MM.1S (cell line): ENCODE measurements at regions not wholly inside any gene's neighbourhood (a gene's known extent, or its start where the extent isn't known, plus 50 kb on each side); places are given as distances from the start of the nearest gene placed in this dataset.

Experiments used
- DNase-seq: peaks from one replicate; pipeline ENCODE4 v3.0.0-alpha.2; 2015
- H2AFZ ChIP-seq: fragments of 300-600 bp; sonication (generic); 2 replicates; pipeline ENCODE4 v1.6.0; 2016; ENCODE audit warnings: antibody characterized with exemption, low read length
- H3F3A ChIP-seq: fragments of 300-600 bp; sonication (generic); 2 replicates; pipeline ENCODE4 v1.6.1; 2016; ENCODE audit warnings: mild to moderate bottlenecking, antibody characterized with exemption, low read length, moderate library complexity, mixed read lengths; ENCODE audit not compliant: insufficient read depth
- H3K27ac ChIP-seq: fragments of 300-600 bp; sonication (generic); 2 replicates; pipeline ENCODE4 v1.5.1; 2016; ENCODE audit warnings: mild to moderate bottlenecking, low read length
- H3K27me3 ChIP-seq: fragments of 300-600 bp; sonication (generic); replicated peaks from 2 replicates; pipeline ENCODE4 v1.6.0; 2016; ENCODE audit warnings: low read length; ENCODE audit not compliant: insufficient read depth
- H3K36me3 ChIP-seq: fragments of 300-600 bp; sonication (generic); replicated peaks from 2 replicates; pipeline ENCODE4 v1.6.1; 2016; ENCODE audit warnings: mild to moderate bottlenecking, low read length, mixed read lengths; ENCODE audit not compliant: insufficient read depth
- H3K4me1 ChIP-seq: fragments of 300-600 bp; sonication (generic); 2 replicates; pipeline ENCODE4 v1.6.1; 2016; ENCODE audit warnings: low read length, mixed read lengths
- H3K4me2 ChIP-seq: fragments of 300-600 bp; sonication (generic); 2 replicates; pipeline ENCODE4 v1.6.0; 2016; ENCODE audit warnings: low read depth, low read length
- H3K4me3 ChIP-seq: fragments of 300-600 bp; sonication (generic); 2 replicates; pipeline ENCODE4 v1.5.1; 2016; ENCODE audit warnings: low read length, mixed read lengths
- H3K79me2 ChIP-seq: fragments of 300-600 bp; sonication (generic); 2 replicates; pipeline ENCODE4 v1.6.1; 2016; ENCODE audit warnings: mixed run types, low read length, mixed read lengths
- H3K9ac ChIP-seq: fragments of 300-600 bp; sonication (generic); 2 replicates; pipeline ENCODE4 v1.6.1; 2016; ENCODE audit warnings: low read length, mixed read lengths
- H3K9me2 ChIP-seq: fragments of 300-600 bp; sonication (generic); replicated peaks from 2 replicates; pipeline ENCODE4 v1.6.1; 2016; ENCODE audit warnings: mild to moderate bottlenecking, low read length, mixed read lengths; ENCODE audit not compliant: insufficient read depth
- H3K9me3 ChIP-seq: fragments of 300-600 bp; sonication (generic); replicated peaks from 2 replicates; pipeline ENCODE4 v1.6.1; 2016; ENCODE audit warnings: mild to moderate bottlenecking, low read length, mixed read lengths; ENCODE audit not compliant: insufficient read depth
- H4K20me1 ChIP-seq: fragments of 300-600 bp; sonication (generic); 2 replicates; pipeline ENCODE4 v1.6.1; 2016; ENCODE audit warnings: mild to moderate bottlenecking, low read length, moderate library complexity, mixed read lengths; ENCODE audit not compliant: insufficient read depth
- EZH2 ChIP-seq: fragments of 300-600 bp; sonication (generic); optimal IDR thresholded peaks from 2 replicates; pipeline ENCODE3; 2017; ENCODE audit warnings: low read depth, mild to moderate bottlenecking, antibody characterized with exemption, low read length, mixed read lengths
- EZH2phosphoT487 ChIP-seq: fragments of 300-600 bp; sonication (generic); IDR thresholded peaks from 2 replicates; pipeline ENCODE4 v1.6.1; 2018; ENCODE audit warnings: antibody characterized with exemption, low read length
- TF ChIP-seq, protein P1 (sequence below): fragments of 300-600 bp; sonication (generic); IDR thresholded peaks from 2 replicates; pipeline ENCODE4 v1.5.1; 2016; ENCODE audit warnings: antibody characterized with exemption, low read length, mixed read lengths

DNA sequence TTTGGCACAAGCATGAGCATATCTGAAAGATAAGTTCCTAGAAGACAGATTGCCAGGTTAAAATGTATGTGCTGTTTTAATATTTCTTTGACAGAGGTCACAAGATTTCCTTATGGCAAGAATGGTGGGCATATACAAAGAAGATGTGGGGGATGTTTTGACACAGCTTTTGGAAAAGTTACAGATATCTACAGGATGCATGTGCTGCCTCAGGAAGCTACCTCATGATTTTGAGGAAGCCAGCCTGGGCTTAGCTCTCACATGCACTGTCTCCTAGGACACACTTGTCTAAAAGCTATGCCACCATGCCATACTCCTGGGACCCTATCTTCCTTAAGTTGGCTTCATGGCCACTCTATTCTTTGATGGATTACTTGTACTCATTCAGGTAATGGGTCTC, 99.9 kb downstream of the C1orf94 start:
- Histone ChIP-seq H3K4me3 (no peak overlapping the region), H3K9me3 (no peaks in the 10 kb centered on the region), H3K27me3 (no peaks in the 10 kb centered on the region; the same call in 1 of the 2 replicates), H3K4me2 (no peak overlapping the region), H2AFZ (no peak overlapping the region), H3K9ac (no peak overlapping the region), H3K36me3 (no peaks in the 10 kb centered on the region), H3K9me2 (no peaks in the 10 kb centered on the region), H3K4me1 (no peaks in the 10 kb centered on the region), H3F3A (no peaks in the 10 kb centered on the region), H3K27ac (no peak overlapping the region), H4K20me1 (no peaks in the 10 kb centered on the region), H3K79me2 (no peaks in the 10 kb centered on the region)
- no peak for DNase-seq
- no peak for TF ChIP-seq EZH2
- TF ChIP-seq EZH2phosphoT487, result no peak
- TF ChIP-seq, protein P1, sequence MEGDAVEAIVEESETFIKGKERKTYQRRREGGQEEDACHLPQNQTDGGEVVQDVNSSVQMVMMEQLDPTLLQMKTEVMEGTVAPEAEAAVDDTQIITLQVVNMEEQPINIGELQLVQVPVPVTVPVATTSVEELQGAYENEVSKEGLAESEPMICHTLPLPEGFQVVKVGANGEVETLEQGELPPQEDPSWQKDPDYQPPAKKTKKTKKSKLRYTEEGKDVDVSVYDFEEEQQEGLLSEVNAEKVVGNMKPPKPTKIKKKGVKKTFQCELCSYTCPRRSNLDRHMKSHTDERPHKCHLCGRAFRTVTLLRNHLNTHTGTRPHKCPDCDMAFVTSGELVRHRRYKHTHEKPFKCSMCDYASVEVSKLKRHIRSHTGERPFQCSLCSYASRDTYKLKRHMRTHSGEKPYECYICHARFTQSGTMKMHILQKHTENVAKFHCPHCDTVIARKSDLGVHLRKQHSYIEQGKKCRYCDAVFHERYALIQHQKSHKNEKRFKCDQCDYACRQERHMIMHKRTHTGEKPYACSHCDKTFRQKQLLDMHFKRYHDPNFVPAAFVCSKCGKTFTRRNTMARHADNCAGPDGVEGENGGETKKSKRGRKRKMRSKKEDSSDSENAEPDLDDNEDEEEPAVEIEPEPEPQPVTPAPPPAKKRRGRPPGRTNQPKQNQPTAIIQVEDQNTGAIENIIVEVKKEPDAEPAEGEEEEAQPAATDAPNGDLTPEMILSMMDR, result no peak

GRCh38 chr1:34277150-34277549, 100.4 kb downstream of the C1orf94 start:
- Histone ChIP-seq H3K27ac (no peak overlapping the region), H3K79me2 (no peaks in the 10 kb centered on the region), H4K20me1 (no peaks in the 10 kb centered on the region), H3K4me2 (no peak overlapping the region), H3K27me3 (no peaks in the 10 kb centered on the region; the same call in 1 of the 2 replicates), H3K4me3 (no peak overlapping the region), H3K9me2 (no peaks in the 10 kb centered on the region), H3F3A (no peaks in the 10 kb centered on the region), H3K9me3 (no peaks in the 10 kb centered on the region), H3K36me3 (no peaks in the 10 kb centered on the region), H3K4me1 (no peaks in the 10 kb centered on the region), H3K9ac (no peak overlapping the region), H2AFZ (no peak overlapping the region)
- TF ChIP-seq, protein P1, result no peak
- TF ChIP-seq EZH2 (no peak), EZH2phosphoT487 (no peak)
- no peak for DNase-seq

GRCh38 chr1:34278211-34278610, 101.5 kb downstream of the C1orf94 start:
- Histone ChIP-seq H3K9ac (no peak overlapping the region), H3K27ac (no peak overlapping the region), H3K79me2 (no peaks in the 10 kb centered on the region), H3F3A (no peaks in the 10 kb centered on the region), H3K36me3 (no peaks in the 10 kb centered on the region), H3K4me2 (no peak overlapping the region), H3K9me2 (no peaks in the 10 kb centered on the region), H2AFZ (no peak overlapping the region), H3K4me3 (no peak overlapping the region), H4K20me1 (no peaks in the 10 kb centered on the region), H3K9me3 (no peaks in the 10 kb centered on the region), H3K4me1 (no peaks in the 10 kb centered on the region), H3K27me3 (no peaks in the 10 kb centered on the region; the same call in 1 of the 2 replicates)
- no peak for DNase-seq
- TF ChIP-seq EZH2, result no peak
- TF ChIP-seq, protein P1, result no peak
- no peak for TF ChIP-seq EZH2phosphoT487
